ENCODE measurements at regions not wholly inside any gene's neighbourhood (a gene's known extent, or its start where the extent isn't known, plus 50 kb on each side); places are given as distances from the start of the nearest gene placed in this dataset.

DNA sequence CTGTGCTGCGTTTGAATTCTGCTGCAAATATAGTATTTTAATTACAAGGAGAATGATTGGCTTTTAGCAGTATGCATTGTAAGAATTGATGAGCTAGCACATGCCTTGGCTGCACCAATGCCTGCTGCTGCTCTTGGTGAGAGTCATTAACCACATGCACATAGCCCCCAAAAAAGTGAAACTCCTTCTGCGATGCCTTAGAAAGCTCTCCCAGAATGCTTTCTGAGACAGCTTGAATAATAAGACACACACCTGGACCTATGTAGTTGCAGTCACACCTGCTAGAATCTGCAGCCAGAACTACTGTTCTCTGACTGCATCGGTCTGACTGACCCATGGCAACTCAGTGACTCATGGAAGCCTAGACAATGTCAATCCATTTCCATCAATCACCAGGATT is 170.1 kb upstream of the DDX18 start:
- intact Hi-C loops (cut with micrococcal nuclease; ENCODE audit: unreplicated experiment): no loop called here
- Histone ChIP-seq H3K9me2 (ENCODE audit: insufficient read depth, low read length) (no peaks in the 10 kb centered on the region), H4K20me1 (ENCODE audit: insufficient read depth, low read length) (no peaks in the 10 kb centered on the region), H2AFZ (ENCODE audit: low read length) (no peak overlapping the region), H3K4me1 (ENCODE audit: insufficient read depth, low read length, poor library complexity, severe bottlenecking) (no peaks in the 10 kb centered on the region), H3K27ac (ENCODE audit: low read depth, low read length, poor library complexity, severe bottlenecking) (no peak overlapping the region), H3K9me3 (ENCODE audit: low read length) (no peaks in the 10 kb centered on the region), H3K79me2 (ENCODE audit: insufficient read depth, low read depth, low read length) (no peaks in the 10 kb centered on the region), H3K36me3 (ENCODE audit: insufficient read depth, low read length) (no peaks in the 10 kb centered on the region), H3K4me2 (ENCODE audit: low read length) (no peak overlapping the region), H3K4me3 (ENCODE audit: low read depth, low read length, poor library complexity, severe bottlenecking) (no peak overlapping the region)
- DNase-seq (ENCODE audit: low spot score): no peak
- TF ChIP-seq EZH2phosphoT487 (IDR thresholded peaks at IDR 0.05; ENCODE audit: borderline replicate concordance, low read depth, low read length): no peak
- ChIA-PET CTCF (ENCODE audit: unreplicated experiment) (no interaction called here), POLR2A (interaction anchor here (0.6 kb wide), 1 partner anchor 13 kb away, joined by 3 read pairs; no protein-coding TSS in a partner anchor)
- BruUV-seq (replicated peaks): no TSS peak

GRCh38 chr2:117645458-117645857 is 169.0 kb upstream of the DDX18 start:
- Histone ChIP-seq H3K9me2 (ENCODE audit: insufficient read depth, low read length) (no peaks in the 10 kb centered on the region), H3K36me3 (ENCODE audit: insufficient read depth, low read length) (no peaks in the 10 kb centered on the region), H3K9me3 (ENCODE audit: low read length) (no peaks in the 10 kb centered on the region), H4K20me1 (ENCODE audit: insufficient read depth, low read length) (no peaks in the 10 kb centered on the region), H3K4me2 (ENCODE audit: low read length) (no peak overlapping the region), H3K4me1 (ENCODE audit: insufficient read depth, low read length, poor library complexity, severe bottlenecking) (no peaks in the 10 kb centered on the region), H3K4me3 (ENCODE audit: low read depth, low read length, poor library complexity, severe bottlenecking) (no peak overlapping the region), H3K27ac (ENCODE audit: low read depth, low read length, poor library complexity, severe bottlenecking) (no peak overlapping the region), H2AFZ (ENCODE audit: low read length) (no peak overlapping the region), H3K79me2 (ENCODE audit: insufficient read depth, low read depth, low read length) (no peaks in the 10 kb centered on the region)
- POLR2A ChIA-PET: interaction anchor here (0.6 kb wide), 1 partner anchor 11 kb away, joined by 3 read pairs; no protein-coding TSS in a partner anchor
- DNase-seq (ENCODE audit: low spot score): no peak
- intact Hi-C loops (cut with micrococcal nuclease; ENCODE audit: unreplicated experiment): no loop called here
- TF ChIP-seq, protein P1, sequence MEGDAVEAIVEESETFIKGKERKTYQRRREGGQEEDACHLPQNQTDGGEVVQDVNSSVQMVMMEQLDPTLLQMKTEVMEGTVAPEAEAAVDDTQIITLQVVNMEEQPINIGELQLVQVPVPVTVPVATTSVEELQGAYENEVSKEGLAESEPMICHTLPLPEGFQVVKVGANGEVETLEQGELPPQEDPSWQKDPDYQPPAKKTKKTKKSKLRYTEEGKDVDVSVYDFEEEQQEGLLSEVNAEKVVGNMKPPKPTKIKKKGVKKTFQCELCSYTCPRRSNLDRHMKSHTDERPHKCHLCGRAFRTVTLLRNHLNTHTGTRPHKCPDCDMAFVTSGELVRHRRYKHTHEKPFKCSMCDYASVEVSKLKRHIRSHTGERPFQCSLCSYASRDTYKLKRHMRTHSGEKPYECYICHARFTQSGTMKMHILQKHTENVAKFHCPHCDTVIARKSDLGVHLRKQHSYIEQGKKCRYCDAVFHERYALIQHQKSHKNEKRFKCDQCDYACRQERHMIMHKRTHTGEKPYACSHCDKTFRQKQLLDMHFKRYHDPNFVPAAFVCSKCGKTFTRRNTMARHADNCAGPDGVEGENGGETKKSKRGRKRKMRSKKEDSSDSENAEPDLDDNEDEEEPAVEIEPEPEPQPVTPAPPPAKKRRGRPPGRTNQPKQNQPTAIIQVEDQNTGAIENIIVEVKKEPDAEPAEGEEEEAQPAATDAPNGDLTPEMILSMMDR (conservative IDR thresholded peaks at IDR 0.05; ENCODE audit: low read length): no peak
- no peak for TF ChIP-seq EZH2phosphoT487 (IDR thresholded peaks at IDR 0.05; ENCODE audit: borderline replicate concordance, low read depth, low read length)
- CTCF ChIA-PET (ENCODE audit: unreplicated experiment): no interaction called here
- BruUV-seq (replicated peaks): no TSS peak

GRCh38 chr2:117646099-117646498 is 168.4 kb upstream of the DDX18 start:
- no peaks in the 10 kb centered on the region for H3K9me2 ChIP-seq (ENCODE audit: insufficient read depth, low read length)
- no peak overlapping the region for H3K4me3 ChIP-seq (ENCODE audit: low read depth, low read length, poor library complexity, severe bottlenecking)
- BruUV-seq (replicated peaks): no TSS peak
- H3K9me3 ChIP-seq (ENCODE audit: low read length): no peaks in the 10 kb centered on the region
- H4K20me1 ChIP-seq (ENCODE audit: insufficient read depth, low read length): no peaks in the 10 kb centered on the region
- H3K36me3 ChIP-seq (ENCODE audit: insufficient read depth, low read length): no peaks in the 10 kb centered on the region
- no peaks in the 10 kb centered on the region for H3K79me2 ChIP-seq (ENCODE audit: insufficient read depth, low read depth, low read length)
- H3K27ac ChIP-seq (ENCODE audit: low read depth, low read length, poor library complexity, severe bottlenecking): no peak overlapping the region
- no peak overlapping the region for H3K4me2 ChIP-seq (ENCODE audit: low read length)
- no peak overlapping the region for H2AFZ ChIP-seq (ENCODE audit: low read length)
- TF ChIP-seq, protein P1 (conservative IDR thresholded peaks at IDR 0.05; ENCODE audit: low read length): no peak
- no peak for TF ChIP-seq EZH2phosphoT487 (IDR thresholded peaks at IDR 0.05; ENCODE audit: borderline replicate concordance, low read depth, low read length)
- ChIA-PET POLR2A (no interaction called here), CTCF (ENCODE audit: unreplicated experiment) (no interaction called here)
- no peak for DNase-seq (ENCODE audit: low spot score)
- intact Hi-C loops (cut with micrococcal nuclease; ENCODE audit: unreplicated experiment): no loop called here
- H3K4me1 ChIP-seq (ENCODE audit: insufficient read depth, low read length, poor library complexity, severe bottlenecking): no peaks in the 10 kb centered on the region
